ENCODE measurements at regions not wholly inside any gene's neighbourhood (a gene's known extent, or its start where the extent isn't known, plus 50 kb on each side); places are given as distances from the start of the nearest gene placed in this dataset.

DNA sequence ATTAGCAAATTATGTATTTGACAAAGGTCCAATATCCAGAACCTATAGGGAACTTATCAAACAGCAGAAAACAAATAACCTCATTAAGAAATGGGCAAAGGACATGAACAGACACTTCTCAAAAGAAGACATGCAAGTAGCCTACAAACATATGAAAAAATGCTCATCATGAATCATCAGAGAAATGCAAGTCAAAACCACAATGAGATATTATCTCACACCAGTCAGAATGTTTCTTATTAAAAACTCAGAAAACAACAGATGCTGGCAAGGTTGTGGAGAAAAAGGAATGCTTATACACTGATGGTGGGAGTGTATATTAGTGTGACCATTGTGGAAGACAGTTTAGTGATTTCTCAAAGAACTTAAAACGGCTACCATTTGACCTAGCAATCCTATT is 116.1 kb upstream of the CRBN start:
- TF ChIP-seq, protein P1, sequence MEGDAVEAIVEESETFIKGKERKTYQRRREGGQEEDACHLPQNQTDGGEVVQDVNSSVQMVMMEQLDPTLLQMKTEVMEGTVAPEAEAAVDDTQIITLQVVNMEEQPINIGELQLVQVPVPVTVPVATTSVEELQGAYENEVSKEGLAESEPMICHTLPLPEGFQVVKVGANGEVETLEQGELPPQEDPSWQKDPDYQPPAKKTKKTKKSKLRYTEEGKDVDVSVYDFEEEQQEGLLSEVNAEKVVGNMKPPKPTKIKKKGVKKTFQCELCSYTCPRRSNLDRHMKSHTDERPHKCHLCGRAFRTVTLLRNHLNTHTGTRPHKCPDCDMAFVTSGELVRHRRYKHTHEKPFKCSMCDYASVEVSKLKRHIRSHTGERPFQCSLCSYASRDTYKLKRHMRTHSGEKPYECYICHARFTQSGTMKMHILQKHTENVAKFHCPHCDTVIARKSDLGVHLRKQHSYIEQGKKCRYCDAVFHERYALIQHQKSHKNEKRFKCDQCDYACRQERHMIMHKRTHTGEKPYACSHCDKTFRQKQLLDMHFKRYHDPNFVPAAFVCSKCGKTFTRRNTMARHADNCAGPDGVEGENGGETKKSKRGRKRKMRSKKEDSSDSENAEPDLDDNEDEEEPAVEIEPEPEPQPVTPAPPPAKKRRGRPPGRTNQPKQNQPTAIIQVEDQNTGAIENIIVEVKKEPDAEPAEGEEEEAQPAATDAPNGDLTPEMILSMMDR (IDR thresholded peaks at IDR 0.05; ENCODE audit: control extremely low read depth in 1 of 3, insufficient read depth in 1 of 3, low read depth in 1 of 3, low read length in 3 of 3) = no peak
- TF ChIP-seq SIX5 (IDR thresholded peaks at IDR 0.05; ENCODE audit: low read depth, low read length) (no peak), EP300 (IDR thresholded peaks at IDR 0.05; ENCODE audit: borderline replicate concordance in 1 of 2, low read depth in 2 of 2, low read length in 2 of 2) (no peak), EZH2 (IDR thresholded peaks at IDR 0.05; ENCODE audit: low read depth, low read length, severe bottlenecking) (no peak)

All from H1 (cell line).